LNCaP clone FGC (cell line): ENCODE measurements at regions not wholly inside any gene's neighbourhood (a gene's known extent, or its start where the extent isn't known, plus 50 kb on each side); places are given as distances from the start of the nearest gene placed in this dataset.

Experiments used
- DNase-seq: peaks from one replicate; pipeline ENCODE4 v3.0.0-alpha.2; 2011; ENCODE audit warnings: low read depth
- H3K4me3 ChIP-seq: 2 replicates; pipeline ENCODE4 v1.5.1; 2011; ENCODE audit warnings: mild to moderate bottlenecking, low read depth, low read length, control low read depth
- TF ChIP-seq, protein P1 (sequence below): IDR thresholded peaks from 2 replicates; pipeline ENCODE4 v1.5.1; 2012; ENCODE audit warnings: mild to moderate bottlenecking; ENCODE audit not compliant: control insufficient read depth, insufficient read depth; ENCODE audit errors: extremely low read depth

GRCh38 chr9:115437418-115437817, 319.5 kb upstream of the TNC start:
- H3K4me3 ChIP-seq: no peak overlapping the region
- TF ChIP-seq, protein P1, sequence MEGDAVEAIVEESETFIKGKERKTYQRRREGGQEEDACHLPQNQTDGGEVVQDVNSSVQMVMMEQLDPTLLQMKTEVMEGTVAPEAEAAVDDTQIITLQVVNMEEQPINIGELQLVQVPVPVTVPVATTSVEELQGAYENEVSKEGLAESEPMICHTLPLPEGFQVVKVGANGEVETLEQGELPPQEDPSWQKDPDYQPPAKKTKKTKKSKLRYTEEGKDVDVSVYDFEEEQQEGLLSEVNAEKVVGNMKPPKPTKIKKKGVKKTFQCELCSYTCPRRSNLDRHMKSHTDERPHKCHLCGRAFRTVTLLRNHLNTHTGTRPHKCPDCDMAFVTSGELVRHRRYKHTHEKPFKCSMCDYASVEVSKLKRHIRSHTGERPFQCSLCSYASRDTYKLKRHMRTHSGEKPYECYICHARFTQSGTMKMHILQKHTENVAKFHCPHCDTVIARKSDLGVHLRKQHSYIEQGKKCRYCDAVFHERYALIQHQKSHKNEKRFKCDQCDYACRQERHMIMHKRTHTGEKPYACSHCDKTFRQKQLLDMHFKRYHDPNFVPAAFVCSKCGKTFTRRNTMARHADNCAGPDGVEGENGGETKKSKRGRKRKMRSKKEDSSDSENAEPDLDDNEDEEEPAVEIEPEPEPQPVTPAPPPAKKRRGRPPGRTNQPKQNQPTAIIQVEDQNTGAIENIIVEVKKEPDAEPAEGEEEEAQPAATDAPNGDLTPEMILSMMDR: no peak
- no peak for DNase-seq

DNA sequence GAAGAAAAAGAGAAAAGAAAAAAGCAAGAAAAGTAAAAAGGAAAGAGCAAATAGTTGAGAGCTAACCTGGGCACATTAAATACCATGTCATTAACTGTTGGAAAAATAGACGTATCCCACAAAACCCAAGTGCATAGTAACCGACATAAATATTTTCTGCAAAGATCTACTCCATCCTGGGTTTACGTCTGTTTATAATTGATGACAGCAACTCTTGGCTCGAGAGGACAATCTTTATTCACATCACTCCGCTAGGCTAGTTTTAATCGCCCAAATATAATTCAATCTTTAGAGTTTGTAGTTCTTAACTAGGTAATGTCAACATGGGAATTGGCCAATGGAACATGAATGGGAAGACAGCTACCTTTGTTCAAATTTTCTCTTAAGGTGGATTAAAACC, 321.7 kb upstream of the TNC start:
- TF ChIP-seq, protein P1: no peak
- DNase-seq: no peak
- no peak overlapping the region for H3K4me3 ChIP-seq

DNA sequence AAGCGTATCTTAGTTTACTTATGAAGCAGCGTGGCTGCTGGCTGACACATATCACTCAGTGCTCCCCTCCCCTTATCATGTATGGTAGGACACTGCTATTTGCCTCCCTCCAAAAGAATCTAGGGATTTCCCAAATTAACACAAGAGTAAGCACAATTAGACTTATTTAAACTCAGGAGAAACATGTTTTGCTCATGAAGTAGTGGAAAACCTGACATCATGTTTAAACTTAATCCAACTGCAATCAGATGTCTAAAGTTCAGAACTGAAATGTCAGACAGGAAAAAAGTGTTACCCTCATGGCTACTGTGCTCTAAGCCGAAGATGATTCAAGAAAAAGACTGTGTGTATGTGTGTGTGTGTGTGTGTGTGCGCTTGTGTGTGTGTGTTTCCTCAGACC, 324.1 kb upstream of the TNC start:
- no peak overlapping the region for H3K4me3 ChIP-seq
- no peak for DNase-seq
- TF ChIP-seq, protein P1: no peak

GRCh38 chr9:115443890-115444289, 325.9 kb upstream of the TNC start:
- no peak for DNase-seq
- H3K4me3 ChIP-seq: no peak overlapping the region
- TF ChIP-seq, protein P1: no peak

DNA sequence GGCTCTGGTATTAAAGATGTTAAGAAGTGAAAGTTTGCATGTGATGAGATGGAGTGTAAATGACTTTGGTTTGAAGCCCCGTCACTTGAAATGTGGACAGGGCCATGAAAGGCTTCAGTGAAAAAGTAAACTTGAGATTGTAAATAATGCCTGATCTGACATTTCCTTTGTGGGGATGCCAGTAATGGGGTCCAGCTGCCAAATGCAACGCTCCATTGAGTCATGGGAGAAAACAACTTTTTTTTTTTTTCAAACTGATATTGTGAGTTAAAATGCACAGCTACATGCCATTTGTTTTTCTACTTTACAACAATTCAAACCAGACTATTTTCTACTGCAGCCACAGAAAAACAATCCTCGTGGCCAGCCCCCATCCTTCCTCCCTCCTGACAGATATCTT, 327.0 kb upstream of the TNC start:
- TF ChIP-seq, protein P1: no peak
- DNase-seq: no peak
- no peak overlapping the region for H3K4me3 ChIP-seq

DNA sequence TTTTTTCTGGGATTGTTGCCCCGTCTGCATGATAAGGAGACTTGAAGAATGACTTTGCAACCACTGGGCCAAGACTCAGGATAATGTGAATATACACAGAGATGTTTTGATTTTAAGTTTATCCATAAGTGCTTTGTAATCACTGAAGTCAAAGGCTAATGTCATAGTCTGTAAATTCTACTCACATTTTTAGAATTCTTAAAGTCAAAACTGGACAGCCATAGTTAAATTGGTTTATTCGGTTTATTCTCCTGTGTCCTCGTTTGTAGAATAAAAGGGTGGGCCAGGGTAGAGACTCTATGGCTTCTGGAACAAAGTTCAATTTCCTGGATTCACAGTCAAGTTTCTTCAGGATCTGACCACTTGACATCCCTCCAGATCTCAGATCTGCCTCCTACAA, 327.7 kb upstream of the TNC start:
- TF ChIP-seq, protein P1: no peak
- no peak overlapping the region for H3K4me3 ChIP-seq
- no peak for DNase-seq

- H3K4me3 ChIP-seq: no peak overlapping the region
- no peak for DNase-seq
- TF ChIP-seq, protein P1: no peak
These were observed 338.6 kb upstream of the TNC start for GRCh38 chr9:115456515-115456914.
